ENCODE measurements at regions not wholly inside any gene's neighbourhood (a gene's known extent, or its start where the extent isn't known, plus 50 kb on each side); places are given as distances from the start of the nearest gene placed in this dataset.

GRCh38 chr4:22245294-22245693 is 270.6 kb downstream of the ADGRA3 start:
- Histone ChIP-seq H3K9me2 (ENCODE audit: insufficient read depth, low read length) (no peaks in the 10 kb centered on the region), H3K4me3 (ENCODE audit: low read depth, low read length, poor library complexity, severe bottlenecking) (no peak overlapping the region), H2AFZ (ENCODE audit: low read length) (no peak overlapping the region), H3K4me2 (ENCODE audit: low read length) (no peak overlapping the region), H3K79me2 (ENCODE audit: insufficient read depth, low read depth, low read length) (no peaks in the 10 kb centered on the region), H3K27ac (ENCODE audit: low read depth, low read length, poor library complexity, severe bottlenecking) (no peak overlapping the region), H4K20me1 (ENCODE audit: insufficient read depth, low read length) (no peaks in the 10 kb centered on the region), H3K9me3 (ENCODE audit: low read length) (no peaks in the 10 kb centered on the region), H3K36me3 (ENCODE audit: insufficient read depth, low read length) (no peaks in the 10 kb centered on the region), H3K4me1 (ENCODE audit: insufficient read depth, low read length, poor library complexity, severe bottlenecking) (no peaks in the 10 kb centered on the region)
- BruUV-seq (replicated peaks), result no TSS peak
- no peak for DNase-seq (ENCODE audit: low spot score)
- intact Hi-C loops (cut with micrococcal nuclease; ENCODE audit: unreplicated experiment), result no loop called here
- TF ChIP-seq EZH2phosphoT487 (IDR thresholded peaks at IDR 0.05; ENCODE audit: borderline replicate concordance, low read depth, low read length), result no peak
- TF ChIP-seq CTCF (conservative IDR thresholded peaks at IDR 0.05; ENCODE audit: low read length), result no peak
- CTCF ChIA-PET (ENCODE audit: unreplicated experiment), result no interaction called here
- POLR2A ChIA-PET, result interaction anchor here (0.7 kb wide), 1 partner anchor 436 kb away, joined by 3 read pairs; no protein-coding TSS in a partner anchor

- no peaks in the 10 kb centered on the region for H3K4me1 ChIP-seq (ENCODE audit: insufficient read depth, low read length, poor library complexity, severe bottlenecking)
- TF ChIP-seq CTCF (conservative IDR thresholded peaks at IDR 0.05; ENCODE audit: low read length) (no peak), EZH2phosphoT487 (IDR thresholded peaks at IDR 0.05; ENCODE audit: borderline replicate concordance, low read depth, low read length) (no peak)
- POLR2A ChIA-PET, result interaction anchor here (1.0 to 1.3 kb wide), 2 partner anchors 12 to 30 kb away, joined by 3 to 4 read pairs; no protein-coding TSS in a partner anchor
- no peak overlapping the region for H3K4me3 ChIP-seq (ENCODE audit: low read depth, low read length, poor library complexity, severe bottlenecking)
- H3K36me3 ChIP-seq (ENCODE audit: insufficient read depth, low read length), result no peaks in the 10 kb centered on the region
- no peak overlapping the region for H2AFZ ChIP-seq (ENCODE audit: low read length)
- DNase-seq (ENCODE audit: low spot score), result no peak
- CTCF ChIA-PET (ENCODE audit: unreplicated experiment), result no interaction called here
- no peak overlapping the region for H3K4me2 ChIP-seq (ENCODE audit: low read length)
- intact Hi-C loops (cut with micrococcal nuclease; ENCODE audit: unreplicated experiment), result no loop called here
- H3K9me3 ChIP-seq (ENCODE audit: low read length), result no peaks in the 10 kb centered on the region
- H3K79me2 ChIP-seq (ENCODE audit: insufficient read depth, low read depth, low read length), result no peaks in the 10 kb centered on the region
- no peaks in the 10 kb centered on the region for H3K9me2 ChIP-seq (ENCODE audit: insufficient read depth, low read length)
- BruUV-seq (replicated peaks), result no TSS peak
- H3K27ac ChIP-seq (ENCODE audit: low read depth, low read length, poor library complexity, severe bottlenecking), result no peak overlapping the region
- no peaks in the 10 kb centered on the region for H4K20me1 ChIP-seq (ENCODE audit: insufficient read depth, low read length)
These were observed 274.5 kb downstream of the ADGRA3 start for GRCh38 chr4:22241415-22241814.

GRCh38 chr4:22240814-22241213 is 275.1 kb downstream of the ADGRA3 start:
- Histone ChIP-seq H2AFZ (ENCODE audit: low read length) (no peak overlapping the region), H3K4me3 (ENCODE audit: low read depth, low read length, poor library complexity, severe bottlenecking) (no peak overlapping the region), H3K79me2 (ENCODE audit: insufficient read depth, low read depth, low read length) (no peaks in the 10 kb centered on the region), H3K9me2 (ENCODE audit: insufficient read depth, low read length) (no peaks in the 10 kb centered on the region), H3K9me3 (ENCODE audit: low read length) (no peaks in the 10 kb centered on the region), H3K27ac (ENCODE audit: low read depth, low read length, poor library complexity, severe bottlenecking) (no peak overlapping the region), H3K36me3 (ENCODE audit: insufficient read depth, low read length) (no peaks in the 10 kb centered on the region), H4K20me1 (ENCODE audit: insufficient read depth, low read length) (no peaks in the 10 kb centered on the region), H3K4me2 (ENCODE audit: low read length) (no peak overlapping the region), H3K4me1 (ENCODE audit: insufficient read depth, low read length, poor library complexity, severe bottlenecking) (no peaks in the 10 kb centered on the region)
- ChIA-PET CTCF (ENCODE audit: unreplicated experiment) (no interaction called here), POLR2A (interaction anchor here (1.0 to 1.3 kb wide), 2 partner anchors 13 to 29 kb away, joined by 3 to 4 read pairs; no protein-coding TSS in a partner anchor)
- DNase-seq (ENCODE audit: low spot score), result no peak
- no TSS peak for BruUV-seq (replicated peaks)
- no peak for TF ChIP-seq EZH2phosphoT487 (IDR thresholded peaks at IDR 0.05; ENCODE audit: borderline replicate concordance, low read depth, low read length)
- no peak for TF ChIP-seq CTCF (conservative IDR thresholded peaks at IDR 0.05; ENCODE audit: low read length)
- intact Hi-C loops (cut with micrococcal nuclease; ENCODE audit: unreplicated experiment), result no loop called here
